Stomach (tissue), 8 donors: ENCODE measurements at regions not wholly inside any gene's neighbourhood (a gene's known extent, or its start where the extent isn't known, plus 50 kb on each side); places are given as distances from the start of the nearest gene placed in this dataset.
A peak's percentile ranks its signal among the peaks of the same experiment; 100 is the strongest.

Experiments used
- DNase-seq, 2 donors: peaks; one replicate each; pipeline versions ENCODE4 v3.0.0 to v3.0.0-alpha.2; 2013 to 2019
- H3K27ac ChIP-seq, 5 donors: fragments of 200-600 bp in 4 of 5; sonication (generic) in 4 of 5; one replicate each; pipeline ENCODE4 v1.5.1; 2013 to 2019; ENCODE audit warnings: mild to moderate bottlenecking in 1 of 5, moderate library complexity in 1 of 5
- H3K27me3 ChIP-seq, 3 donors: fragments of 200-600 bp; sonication (generic); one replicate each; pipeline ENCODE4 v1.5.1; 2017 to 2019; ENCODE audit warnings: mixed run types in 1 of 3
- H3K36me3 ChIP-seq, 4 donors: fragments of 200-600 bp; sonication (generic); 1 replicate in 3 of 4; 2 replicates in 1 of 4; pipeline ENCODE4 v1.5.1; 2016 to 2019
- H3K4me1 ChIP-seq, 4 donors: fragments of 200-600 bp; sonication (generic); one replicate each; pipeline ENCODE4 v1.5.1; 2016 to 2019
- H3K4me3 ChIP-seq, 4 donors: fragments of 200-600 bp; sonication (generic) in 3 of 4; one replicate each; pipeline ENCODE4 v1.5.1; 2016 to 2019; ENCODE audit warnings: mild to moderate bottlenecking in 1 of 4
- H3K9me3 ChIP-seq, 4 donors: fragments of 200-600 bp; sonication (generic); one replicate each; pipeline ENCODE4 v1.5.1; 2016 to 2019
- EP300 ChIP-seq: sonication (generic); formaldehyde crosslinking; IDR thresholded peaks from one replicate; pipeline ENCODE4 v1.6.1; 2017; ENCODE audit warnings: antibody characterized with exemption
- POLR2A ChIP-seq, 4 donors: fragments of 450-650 bp; IDR thresholded peaks; one replicate each; pipeline ENCODE4 v1.6.1; 2016; ENCODE audit warnings: antibody characterized with exemption in 4 of 4, control low read depth in 2 of 4, mild to moderate bottlenecking in 1 of 4, moderate library complexity in 1 of 4
- POLR2AphosphoS5 ChIP-seq, 3 donors: sonication (generic); formaldehyde crosslinking; IDR thresholded peaks; one replicate each; pipeline ENCODE4 v1.6.1; 2016; ENCODE audit warnings: antibody characterized with exemption in 3 of 3
- WGBS, 5 donors: extraction: QIAGEN DNeasy Blood & Tissue Kit in 3 of 5; methylation state at CpG; one replicate each; pipeline versions ENCODE4 v1.1.5 to v1.1.7; 2013 to 2018; 5-methylcytosine and 5-hydroxymethylcytosine counted together
- intact Hi-C: fragments of 100-400 bp; cut with DNase I; formaldehyde crosslinking; loops from one replicate; pipeline ENCODE4 v1.15.1; 2023; ENCODE audit warnings: low total_unique reads
- TF ChIP-seq, protein P1 (sequence below), 7 experiments: fragments of 450-650 bp in 4 of 7; fragments of 200-600 bp in 3 of 7; sonication (generic) in 3 of 7; IDR thresholded peaks; one replicate each; pipeline ENCODE4 v1.5.1; 2016 to 2019; ENCODE audit warnings: antibody characterized with exemption in 7 of 7, control low read depth in 2 of 7, mild to moderate bottlenecking in 1 of 7
- donor health status: healthy with polysubstance abuse.
- donor health status: Bipolar disorder and iron deficiency.
- donor health status: healthy.

DNA sequence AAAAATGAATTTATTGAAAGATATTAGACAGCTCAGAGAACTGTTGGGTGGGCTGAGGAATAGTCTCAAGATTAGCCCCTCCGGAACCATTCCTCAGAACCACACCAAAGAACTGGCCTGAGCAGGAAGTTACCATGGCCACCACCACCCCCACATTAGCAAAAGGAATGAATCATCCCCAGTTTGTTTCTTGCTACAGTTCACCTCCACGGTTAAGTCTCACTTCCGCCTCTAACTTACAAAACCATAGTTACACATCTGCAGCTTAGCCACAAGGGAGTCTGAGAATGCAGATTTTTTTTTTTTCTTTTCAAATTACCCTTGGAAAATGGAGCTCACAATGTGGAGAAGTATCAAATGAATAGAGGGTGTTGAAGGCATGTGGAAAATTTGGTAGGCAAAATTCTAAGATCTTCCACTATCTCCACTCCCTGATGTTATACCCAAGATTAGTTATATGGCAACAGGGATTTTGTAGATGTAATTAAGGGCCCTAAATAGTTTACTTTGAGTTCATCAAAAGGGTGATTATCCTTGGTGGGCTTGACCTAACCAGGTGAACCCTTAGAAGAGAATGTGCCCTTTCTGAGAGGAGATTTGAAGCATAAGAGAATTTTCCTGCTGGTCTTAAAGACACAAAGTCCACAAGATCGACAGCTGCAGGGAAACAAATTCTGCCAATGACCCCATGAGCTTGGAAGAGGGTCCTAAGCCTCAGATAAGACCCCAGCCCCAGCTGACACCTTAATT lies 129.8 kb upstream of the KRR1 start:
- no peaks in the 10 kb centered on the region for H3K36me3 ChIP-seq
- 57 to 78% (median 70%) methylated on average over 4 of the region's 4 CpGs for WGBS, 5 donors
- no peaks in the 10 kb centered on the region for H3K27me3 ChIP-seq
- H3K4me3 ChIP-seq, result no peak overlapping the region
- no peak overlapping the region for H3K27ac ChIP-seq
- H3K9me3 ChIP-seq, result no peaks in the 10 kb centered on the region
- DNase-seq, result peak in 1 of 2 donors; percentile 54
- intact Hi-C loops, result no loop called here
- H3K4me1 ChIP-seq, result no peaks in the 10 kb centered on the region
- TF ChIP-seq EP300, result no peak
- TF ChIP-seq, protein P1, sequence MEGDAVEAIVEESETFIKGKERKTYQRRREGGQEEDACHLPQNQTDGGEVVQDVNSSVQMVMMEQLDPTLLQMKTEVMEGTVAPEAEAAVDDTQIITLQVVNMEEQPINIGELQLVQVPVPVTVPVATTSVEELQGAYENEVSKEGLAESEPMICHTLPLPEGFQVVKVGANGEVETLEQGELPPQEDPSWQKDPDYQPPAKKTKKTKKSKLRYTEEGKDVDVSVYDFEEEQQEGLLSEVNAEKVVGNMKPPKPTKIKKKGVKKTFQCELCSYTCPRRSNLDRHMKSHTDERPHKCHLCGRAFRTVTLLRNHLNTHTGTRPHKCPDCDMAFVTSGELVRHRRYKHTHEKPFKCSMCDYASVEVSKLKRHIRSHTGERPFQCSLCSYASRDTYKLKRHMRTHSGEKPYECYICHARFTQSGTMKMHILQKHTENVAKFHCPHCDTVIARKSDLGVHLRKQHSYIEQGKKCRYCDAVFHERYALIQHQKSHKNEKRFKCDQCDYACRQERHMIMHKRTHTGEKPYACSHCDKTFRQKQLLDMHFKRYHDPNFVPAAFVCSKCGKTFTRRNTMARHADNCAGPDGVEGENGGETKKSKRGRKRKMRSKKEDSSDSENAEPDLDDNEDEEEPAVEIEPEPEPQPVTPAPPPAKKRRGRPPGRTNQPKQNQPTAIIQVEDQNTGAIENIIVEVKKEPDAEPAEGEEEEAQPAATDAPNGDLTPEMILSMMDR (IDR thresholded peaks at IDR 0.05), result no peak
- no peak for TF ChIP-seq POLR2AphosphoS5 (IDR thresholded peaks at IDR 0.05)
- no peak for TF ChIP-seq POLR2A (IDR thresholded peaks at IDR 0.05)

DNA sequence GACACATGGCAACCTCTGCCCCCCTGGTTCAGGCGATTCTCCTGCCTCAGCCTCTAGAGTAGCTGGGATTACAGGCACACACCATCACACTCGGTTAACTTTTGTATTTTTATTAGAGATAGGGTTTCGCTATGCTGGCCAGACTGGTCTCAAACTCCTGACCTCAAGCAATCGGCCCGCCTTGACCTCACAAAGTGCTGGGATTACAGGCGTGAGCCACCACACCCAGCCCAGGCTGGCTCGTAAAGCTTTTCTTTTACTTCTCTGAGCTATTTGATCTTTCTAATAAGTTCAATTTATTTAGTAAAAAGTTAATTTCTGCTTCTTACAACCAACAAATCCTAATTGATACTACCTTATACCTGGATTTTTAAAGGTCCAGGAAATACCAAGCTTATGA lies 127.4 kb upstream of the KRR1 start:
- no peak for DNase-seq
- Histone ChIP-seq H3K27ac (no peak overlapping the region), H3K36me3 (no peaks in the 10 kb centered on the region), H3K9me3 (no peaks in the 10 kb centered on the region), H3K4me1 (no peaks in the 10 kb centered on the region), H3K27me3 (no peaks in the 10 kb centered on the region), H3K4me3 (no peak overlapping the region)
- TF ChIP-seq POLR2AphosphoS5 (IDR thresholded peaks at IDR 0.05) (no peak), EP300 (no peak), POLR2A (IDR thresholded peaks at IDR 0.05) (no peak)
- TF ChIP-seq, protein P1 (IDR thresholded peaks at IDR 0.05), result no peak
- intact Hi-C loops, result no loop called here
- WGBS, 5 donors, result 81 to 89% (median 82%) methylated on average over 7 of the region's 7 CpGs

DNA sequence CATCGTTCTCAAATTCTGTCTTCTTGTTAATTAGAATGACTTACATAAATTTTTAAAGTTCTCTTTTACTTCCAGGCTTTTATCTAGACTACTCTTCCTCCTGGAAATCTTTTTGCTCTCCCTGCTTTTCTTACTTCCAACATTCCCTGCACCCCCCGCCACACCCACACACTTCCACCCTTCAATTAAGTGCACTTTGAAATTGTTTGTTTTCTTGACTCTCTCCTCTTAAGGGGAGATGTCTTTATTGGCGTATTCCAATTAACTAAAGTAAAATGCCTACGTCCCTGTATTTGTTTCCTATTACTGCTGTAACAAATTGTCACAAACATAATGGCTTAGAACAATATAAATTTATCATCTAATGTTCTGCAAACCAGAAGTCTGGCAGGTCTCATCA lies 125.2 kb upstream of the KRR1 start:
- no peaks in the 10 kb centered on the region for H3K4me1 ChIP-seq
- intact Hi-C loops, result no loop called here
- H3K27me3 ChIP-seq, result no peaks in the 10 kb centered on the region
- H3K27ac ChIP-seq, result no peak overlapping the region
- no peaks in the 10 kb centered on the region for H3K36me3 ChIP-seq
- no peak for TF ChIP-seq POLR2AphosphoS5 (IDR thresholded peaks at IDR 0.05)
- TF ChIP-seq EP300, result no peak
- no peak for TF ChIP-seq POLR2A (IDR thresholded peaks at IDR 0.05)
- TF ChIP-seq, protein P1 (IDR thresholded peaks at IDR 0.05), result no peak
- WGBS, 5 donors, result 90 to 94% (median 92%) methylated on average over 4 of the region's 4 CpGs
- no peak for DNase-seq
- no peak overlapping the region for H3K4me3 ChIP-seq
- H3K9me3 ChIP-seq, result no peaks in the 10 kb centered on the region

DNA sequence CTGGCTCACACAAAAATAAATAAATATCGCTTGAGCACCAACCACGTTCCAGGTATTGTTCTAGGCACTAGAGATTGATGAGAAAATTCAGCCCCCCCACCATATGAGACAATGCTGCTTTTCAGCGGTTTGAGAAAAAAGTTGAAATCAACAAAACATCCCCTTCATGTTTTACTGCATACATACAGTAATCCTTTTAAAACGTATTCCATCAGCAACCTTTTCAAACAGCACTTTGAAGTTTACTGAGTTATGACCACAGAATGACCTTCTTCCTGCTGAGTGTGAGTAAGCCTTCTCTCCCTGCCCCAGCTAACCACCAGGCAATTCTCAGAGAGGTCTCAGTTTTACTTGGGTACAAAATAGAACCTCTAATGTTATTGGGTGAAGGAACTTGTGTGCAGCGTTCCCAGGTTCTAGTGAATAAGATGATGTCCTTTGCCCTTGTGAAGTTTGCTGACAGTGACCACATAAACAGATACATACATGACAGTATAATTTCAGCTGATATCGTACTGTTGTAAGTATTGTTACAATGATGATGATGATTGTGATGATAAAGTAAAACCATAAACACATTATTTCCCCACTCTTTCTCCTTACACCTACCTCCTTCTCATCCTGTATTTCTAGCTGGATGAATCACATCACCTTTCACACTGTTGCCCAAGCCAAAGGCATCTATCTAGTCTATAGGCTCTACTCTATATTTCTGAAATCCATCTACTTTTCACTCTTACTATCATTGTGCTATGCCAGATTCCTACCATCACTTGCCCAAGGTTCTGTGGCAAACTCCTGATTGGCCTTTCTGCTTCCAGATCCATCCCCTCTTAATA lies 124.4 kb upstream of the KRR1 start:
- Histone ChIP-seq H3K4me1 (no peaks in the 10 kb centered on the region), H3K4me3 (no peak overlapping the region), H3K27ac (no peak overlapping the region), H3K27me3 (no peaks in the 10 kb centered on the region), H3K36me3 (no peaks in the 10 kb centered on the region), H3K9me3 (no peaks in the 10 kb centered on the region)
- DNase-seq, result peak in 1 of 2 donors; percentile 58
- 50 to 60% (median 52%) methylated on average over 6 of the region's 6 CpGs for WGBS, 5 donors
- intact Hi-C loops, result no loop called here
- TF ChIP-seq POLR2A (IDR thresholded peaks at IDR 0.05) (no peak), EP300 (no peak), POLR2AphosphoS5 (IDR thresholded peaks at IDR 0.05) (no peak)
- TF ChIP-seq, protein P1 (IDR thresholded peaks at IDR 0.05), result no peak
